Anterior cingulate cortex (tissue), 58 donors: ENCODE measurements at regions not wholly inside any gene's neighbourhood (a gene's known extent, or its start where the extent isn't known, plus 50 kb on each side); places are given as distances from the start of the nearest gene placed in this dataset.
A peak's percentile ranks its signal among the peaks of the same experiment; 100 is the strongest.

ENCODE experiments used
- DNase-seq, 58 donors: peaks; one replicate each; lab custom pipeline; 2025; lab: John Stamatoyannopoulos, UW

GRCh38 chr3:104561324-104561723 is 805.4 kb upstream of the ALCAM start:
- DNase-seq = no peak

- DNase-seq = peak in 14 of 58 donors; percentile 1 to 45 (median 2)
Observed at GRCh38 chr3:104564045-104564643, 802.6 kb upstream of the ALCAM start.

GRCh38 chr3:104566054-104566453 is 800.7 kb upstream of the ALCAM start:
- DNase-seq = no peak

GRCh38 chr3:104575634-104576033 is 791.1 kb upstream of the ALCAM start:
- no peak for DNase-seq

- DNase-seq = no peak
Observed at GRCh38 chr3:104578558-104578957, 788.2 kb upstream of the ALCAM start.

GRCh38 chr3:104582092-104582491 is 784.6 kb upstream of the ALCAM start:
- DNase-seq = no peak

GRCh38 chr3:104584682-104585081 is 782.0 kb upstream of the ALCAM start:
- no peak for DNase-seq

GRCh38 chr3:104586344-104586743 is 780.4 kb upstream of the ALCAM start:
- no peak for DNase-seq

- DNase-seq = no peak
Observed at GRCh38 chr3:104588442-104588841, 778.3 kb upstream of the ALCAM start.

- no peak for DNase-seq
Observed at GRCh38 chr3:104591776-104592175, 774.9 kb upstream of the ALCAM start.

GRCh38 chr3:104594491-104594890 is 772.2 kb upstream of the ALCAM start:
- DNase-seq = no peak

- DNase-seq = no peak
Observed at GRCh38 chr3:104596054-104596453, 770.7 kb upstream of the ALCAM start.

- DNase-seq = peak in 2 of 58 donors; percentile 1 to 46
Observed at GRCh38 chr3:104596551-104596950, 770.2 kb upstream of the ALCAM start.

- DNase-seq = no peak
Observed at GRCh38 chr3:104598848-104599511, 767.7 kb upstream of the ALCAM start.

GRCh38 chr3:104604326-104605010 is 762.2 kb upstream of the ALCAM start:
- DNase-seq = no peak

- no peak for DNase-seq
Observed at GRCh38 chr3:104606812-104607211, 759.9 kb upstream of the ALCAM start.

GRCh38 chr3:104610730-104611652 is 755.7 kb upstream of the ALCAM start:
- no peak for DNase-seq

GRCh38 chr3:104612218-104612617 is 754.5 kb upstream of the ALCAM start:
- no peak for DNase-seq

- no peak for DNase-seq
Observed at GRCh38 chr3:104614564-104614963, 752.1 kb upstream of the ALCAM start.

GRCh38 chr3:104628185-104628789 is 738.4 kb upstream of the ALCAM start:
- peak in 2 of 58 donors; percentile 3 to 4 for DNase-seq
